ENCODE measurements at regions not wholly inside any gene's neighbourhood (a gene's known extent, or its start where the extent isn't known, plus 50 kb on each side); places are given as distances from the start of the nearest gene placed in this dataset.
"Not testable (repeated sequence)": the region's sequence is repeated elsewhere in the genome, so short reads cannot be mapped to it uniquely, and the experiment has no call there.

DNA sequence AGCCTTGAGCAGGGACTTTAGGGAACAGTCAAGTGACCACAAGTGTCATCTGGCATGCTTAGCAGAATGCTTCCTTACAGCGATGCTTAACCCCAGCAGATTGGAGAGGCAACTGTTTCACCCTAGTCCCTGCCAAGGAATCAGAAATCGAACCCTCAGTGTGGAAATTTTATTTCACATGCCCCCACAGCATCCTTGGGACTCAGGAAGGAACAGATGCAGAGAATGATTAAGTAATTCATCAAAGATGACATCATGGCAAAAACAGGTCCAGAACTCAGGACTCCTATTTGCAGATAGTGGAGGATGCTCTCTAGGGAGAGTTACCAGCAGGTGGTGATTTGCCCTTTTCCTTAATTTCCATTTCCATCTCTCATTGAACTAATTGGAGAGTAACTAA lies 333.0 kb upstream of the KAZN start:
- no peak for DNase-seq (ENCODE audit: low read depth)
- in situ Hi-C loops (cut with HindIII; ENCODE audit: low sequenced_read_pairs): no loop called here
- no peak overlapping the region for H3K4me3 ChIP-seq (ENCODE audit: low read depth, low read length)
- TF ChIP-seq, protein P1, sequence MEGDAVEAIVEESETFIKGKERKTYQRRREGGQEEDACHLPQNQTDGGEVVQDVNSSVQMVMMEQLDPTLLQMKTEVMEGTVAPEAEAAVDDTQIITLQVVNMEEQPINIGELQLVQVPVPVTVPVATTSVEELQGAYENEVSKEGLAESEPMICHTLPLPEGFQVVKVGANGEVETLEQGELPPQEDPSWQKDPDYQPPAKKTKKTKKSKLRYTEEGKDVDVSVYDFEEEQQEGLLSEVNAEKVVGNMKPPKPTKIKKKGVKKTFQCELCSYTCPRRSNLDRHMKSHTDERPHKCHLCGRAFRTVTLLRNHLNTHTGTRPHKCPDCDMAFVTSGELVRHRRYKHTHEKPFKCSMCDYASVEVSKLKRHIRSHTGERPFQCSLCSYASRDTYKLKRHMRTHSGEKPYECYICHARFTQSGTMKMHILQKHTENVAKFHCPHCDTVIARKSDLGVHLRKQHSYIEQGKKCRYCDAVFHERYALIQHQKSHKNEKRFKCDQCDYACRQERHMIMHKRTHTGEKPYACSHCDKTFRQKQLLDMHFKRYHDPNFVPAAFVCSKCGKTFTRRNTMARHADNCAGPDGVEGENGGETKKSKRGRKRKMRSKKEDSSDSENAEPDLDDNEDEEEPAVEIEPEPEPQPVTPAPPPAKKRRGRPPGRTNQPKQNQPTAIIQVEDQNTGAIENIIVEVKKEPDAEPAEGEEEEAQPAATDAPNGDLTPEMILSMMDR (IDR thresholded peaks at IDR 0.05; ENCODE audit: low read depth, low read length, missing control alignments): no peak

DNA sequence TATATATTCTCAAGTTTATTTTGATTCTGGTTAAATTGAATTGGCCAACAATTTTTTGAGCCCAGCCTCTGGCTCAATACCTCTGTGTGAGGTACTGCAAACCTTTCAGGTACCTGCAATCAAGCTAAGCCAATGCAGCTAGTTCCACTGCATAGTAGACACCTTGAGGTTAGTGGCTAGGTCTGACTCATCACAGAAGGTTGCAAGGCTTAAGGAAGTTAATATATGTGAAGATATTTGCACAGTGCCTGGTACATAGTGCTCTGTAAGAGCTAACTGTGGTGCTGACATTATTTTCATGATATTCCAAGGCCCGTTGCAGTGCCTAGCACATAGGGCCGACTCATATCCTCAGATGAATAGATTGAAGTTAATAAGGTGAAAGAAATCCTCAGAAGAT lies 330.5 kb upstream of the KAZN start:
- H3K4me3 ChIP-seq (ENCODE audit: low read depth, low read length): no peak overlapping the region
- DNase-seq (ENCODE audit: low read depth): no peak
- in situ Hi-C loops (cut with HindIII; ENCODE audit: low sequenced_read_pairs): no loop called here
- TF ChIP-seq, protein P1 (IDR thresholded peaks at IDR 0.05; ENCODE audit: low read depth, low read length, missing control alignments): no peak

DNA sequence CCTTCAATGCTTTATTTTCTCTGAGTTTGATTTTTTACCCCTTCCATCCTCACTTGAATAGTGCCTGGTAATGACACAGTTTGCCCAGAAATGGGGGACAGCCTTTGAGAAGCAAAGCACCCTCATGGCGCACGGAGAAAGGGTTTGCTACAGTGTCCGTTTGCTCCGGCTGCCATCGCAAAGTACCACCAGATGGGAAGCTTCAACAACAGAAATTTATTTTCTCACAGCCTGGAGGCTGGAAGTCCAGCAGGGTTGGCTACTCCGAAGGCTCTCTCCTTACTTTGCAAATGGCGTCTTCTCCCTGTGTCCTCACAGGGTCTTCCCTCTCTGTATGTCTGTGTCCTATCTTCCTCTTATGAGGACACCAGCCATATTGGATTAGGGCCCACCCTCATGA lies 327.7 kb upstream of the KAZN start:
- H3K4me3 ChIP-seq (ENCODE audit: low read depth, low read length): no peak overlapping the region
- in situ Hi-C loops (cut with HindIII; ENCODE audit: low sequenced_read_pairs): no loop called here
- TF ChIP-seq, protein P1 (IDR thresholded peaks at IDR 0.05; ENCODE audit: low read depth, low read length, missing control alignments): no peak
- DNase-seq (ENCODE audit: low read depth): no peak

DNA sequence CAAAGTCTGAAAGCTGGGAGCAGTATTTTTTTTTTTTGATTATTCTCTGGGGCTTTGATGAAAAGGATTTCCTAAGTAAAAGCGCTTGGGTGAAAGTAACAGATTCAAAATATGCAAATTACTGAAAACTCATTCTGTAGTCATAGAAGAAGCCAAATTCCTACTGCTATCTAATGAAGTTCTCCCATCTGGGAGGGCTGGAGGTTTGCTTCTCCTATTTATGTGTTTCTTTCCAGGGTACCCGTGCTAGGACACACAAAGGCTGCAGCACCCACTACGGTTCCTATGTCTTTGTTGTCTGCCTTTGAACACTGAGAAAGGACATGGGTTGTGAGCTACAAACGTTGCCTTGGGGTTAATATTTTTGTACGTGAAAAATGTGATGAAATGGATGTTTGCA lies 324.7 kb upstream of the KAZN start:
- TF ChIP-seq, protein P1 (IDR thresholded peaks at IDR 0.05; ENCODE audit: low read depth, low read length, missing control alignments): no peak
- DNase-seq (ENCODE audit: low read depth): no peak
- H3K4me3 ChIP-seq (ENCODE audit: low read depth, low read length): no peak overlapping the region
- in situ Hi-C loops (cut with HindIII; ENCODE audit: low sequenced_read_pairs): no loop called here

DNA sequence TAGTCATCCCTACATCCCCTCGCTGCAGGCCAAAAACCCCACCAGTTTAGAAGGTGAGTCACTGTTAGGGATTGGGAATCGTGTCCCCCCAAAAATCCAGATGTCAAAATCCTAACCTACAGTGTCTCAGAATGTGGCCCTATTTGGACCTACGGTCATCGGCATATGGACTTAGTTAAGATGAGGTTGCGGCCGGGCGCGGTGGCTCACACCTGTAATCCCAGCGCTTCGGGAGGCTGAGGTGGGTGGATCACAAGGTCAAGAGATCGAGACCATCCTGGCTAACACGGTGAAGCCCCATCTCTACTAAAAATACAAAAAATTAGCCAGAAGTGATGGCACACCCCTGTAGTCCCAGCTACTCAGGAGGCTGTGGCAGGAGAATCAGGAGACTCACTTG lies 318.6 kb upstream of the KAZN start:
- H3K4me3 ChIP-seq (ENCODE audit: low read depth, low read length); in situ Hi-C loops (cut with HindIII; ENCODE audit: low sequenced_read_pairs); DNase-seq (ENCODE audit: low read depth): not testable (repeated sequence)

DNA sequence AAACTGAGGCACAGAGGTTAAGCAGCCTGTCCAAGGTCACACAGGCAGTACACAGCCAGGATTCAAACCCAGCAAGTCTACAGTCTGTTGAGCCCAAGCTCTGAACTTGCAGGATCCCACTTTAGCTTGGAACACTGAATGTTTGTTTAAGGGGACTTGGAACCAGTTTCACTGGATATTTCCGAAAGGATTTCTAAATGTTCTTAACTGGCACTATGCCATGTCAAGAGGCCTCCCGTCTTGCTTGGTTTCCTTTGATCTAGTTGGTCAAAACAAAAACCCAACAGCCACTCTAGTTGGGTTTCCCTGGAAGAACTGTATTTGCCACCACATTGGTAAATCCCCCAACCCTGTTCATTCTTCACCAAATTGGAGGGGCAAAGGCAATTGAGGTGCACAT lies 317.6 kb upstream of the KAZN start:
- in situ Hi-C loops (cut with HindIII; ENCODE audit: low sequenced_read_pairs): no loop called here
- H3K4me3 ChIP-seq (ENCODE audit: low read depth, low read length): no peak overlapping the region
- DNase-seq (ENCODE audit: low read depth): no peak
- TF ChIP-seq, protein P1 (IDR thresholded peaks at IDR 0.05; ENCODE audit: low read depth, low read length, missing control alignments): no peak

DNA sequence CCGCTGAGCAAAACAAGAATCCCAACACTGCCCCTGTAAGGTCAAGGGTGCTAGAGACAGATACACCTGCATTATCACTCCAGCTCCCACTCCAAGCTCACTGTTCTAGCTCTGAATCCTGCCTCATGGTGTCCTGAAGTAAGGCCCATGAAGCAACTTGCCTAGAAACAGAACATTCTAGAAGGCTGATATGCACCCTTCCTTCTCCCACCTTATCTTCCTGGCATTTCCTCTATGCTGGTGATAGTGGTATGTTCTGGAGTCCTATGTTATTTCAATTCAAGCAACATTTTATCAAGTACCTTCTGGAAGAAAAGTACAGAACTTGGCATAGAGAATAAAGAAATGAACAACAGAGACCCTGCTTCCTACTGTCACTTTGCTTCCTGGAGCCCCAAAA lies 317.1 kb upstream of the KAZN start:
- H3K4me3 ChIP-seq (ENCODE audit: low read depth, low read length): no peak overlapping the region
- in situ Hi-C loops (cut with HindIII; ENCODE audit: low sequenced_read_pairs): no loop called here
- no peak for DNase-seq (ENCODE audit: low read depth)
- TF ChIP-seq, protein P1 (IDR thresholded peaks at IDR 0.05; ENCODE audit: low read depth, low read length, missing control alignments): no peak
